HepG2 (cell line): ENCODE measurements at regions not wholly inside any gene's neighbourhood (a gene's known extent, or its start where the extent isn't known, plus 50 kb on each side); places are given as distances from the start of the nearest gene placed in this dataset.

Source experiments
- ATAC-seq: fragments of 200-7000 bp; cut with Tn5 transposase; 3 replicates; pipeline ENCODE4 v1.9.1; 2020; ENCODE audit warnings: mild to moderate bottlenecking, moderate library complexity
- BruUV-seq: library from RNA; stranded (reverse); fragments of 400-500 nt; replicated peaks from 2 replicates; lab custom pipeline; 2021; lab: Mats Ljungman, UMichigan
- CTCF ChIA-PET: fragments of 300-600 bp; formaldehyde crosslinking; extraction: SDS; loops from one replicate; lab custom pipeline; 2021; ENCODE audit warnings: low total read pairs, inconsistent platforms, low intra/inter-chr PET ratio; lab: Yijun Ruan, JAX
- POLR2A ChIA-PET: fragments of 350-600 bp; sonication (Branson Sonifier 250); formaldehyde crosslinking; loops from one replicate; lab custom pipeline; 2020; ENCODE audit warnings: antibody characterized with exemption, inconsistent platforms; lab: Yijun Ruan, JAX
- DNase-seq: peaks from one replicate; pipeline ENCODE4 v3.0.0-alpha.2; 2015; ENCODE audit warnings: low spot score
- FAIRE-seq: peaks from 3 replicates; lab custom pipeline; 2011; peaks lifted over from hg19 to GRCh38; lab: Jason Lieb, UNC
- H2AFZ ChIP-seq: one replicate; pipeline ENCODE4 v1.6.1; 2011; ENCODE audit warnings: low read length, inconsistent platforms
- H3K27ac ChIP-seq: fragments of 300-600 bp; 3 replicates; pipeline ENCODE4 v1.8.0; 2011; ENCODE audit warnings: mixed run types, mild to moderate bottlenecking, mixed read lengths, low read length, inconsistent platforms; ENCODE audit not compliant: insufficient read depth; ENCODE audit errors: extremely low read length
- H3K27me3 ChIP-seq, 2 experiments: fragments of 200-600 bp in 1 of 2; 2 replicates in 1 of 2; 3 replicates in 1 of 2; pipeline versions ENCODE4 v1.6.0 to v1.8.0; 2011; ENCODE audit warnings: low read length in 2 of 2, mild to moderate bottlenecking in 2 of 2, moderate library complexity in 2 of 2, inconsistent platforms in 1 of 2; ENCODE audit not compliant: insufficient read depth in 2 of 2, control insufficient read depth in 1 of 2
- H3K36me3 ChIP-seq, 2 experiments: fragments of 200-600 bp in 1 of 2; replicated peaks in 1 of 2; 2 replicates in 1 of 2; 3 replicates in 1 of 2; pipeline versions ENCODE4 v1.5.1 to v1.8.0; 2011; ENCODE audit warnings: low read length in 2 of 2, inconsistent platforms in 1 of 2; ENCODE audit not compliant: insufficient read depth in 2 of 2, control insufficient read depth in 1 of 2
- H3K4me1 ChIP-seq: 2 replicates; pipeline ENCODE4 v1.5.1; 2012; ENCODE audit warnings: low read length, inconsistent platforms; ENCODE audit not compliant: insufficient read depth
- H3K4me2 ChIP-seq: 2 replicates; pipeline ENCODE4 v1.6.0; 2011; ENCODE audit warnings: low read depth, low read length, inconsistent platforms
- H3K4me3 ChIP-seq, 3 experiments: fragments of 200-600 bp in 1 of 3; sonication (generic), shearing (Covaris generic) in 1 of 3; replicated peaks in 1 of 3; 2 replicates each; pipeline ENCODE4 v1.5.1; 2011 to 2016; ENCODE audit warnings: low read length in 3 of 3, inconsistent platforms in 2 of 3, low read depth in 2 of 3, mild to moderate bottlenecking in 2 of 3, control low read depth in 1 of 3, mixed read lengths in 1 of 3; ENCODE audit not compliant: insufficient read depth in 1 of 3
- H3K79me2 ChIP-seq: one replicate; pipeline ENCODE4 v1.6.1; 2011; ENCODE audit warnings: low read length, inconsistent platforms; ENCODE audit not compliant: insufficient read depth
- H3K9ac ChIP-seq: 2 replicates; pipeline ENCODE4 v1.6.0; 2011; ENCODE audit warnings: mild to moderate bottlenecking, low read depth, low read length, inconsistent platforms; ENCODE audit not compliant: insufficient read depth
- H3K9me3 ChIP-seq: 2 replicates; pipeline ENCODE4 v1.5.1; 2012; ENCODE audit warnings: mild to moderate bottlenecking, low read length
- H4K20me1 ChIP-seq: 2 replicates; pipeline ENCODE4 v1.6.0; 2011; ENCODE audit warnings: inconsistent platforms, mild to moderate bottlenecking, low read length, moderate library complexity; ENCODE audit not compliant: insufficient read depth
- ARHGAP35 ChIP-seq: sonication (generic); formaldehyde crosslinking; IDR thresholded peaks from 2 replicates; pipeline ENCODE4 v1.9.0; 2022; ENCODE audit warnings: mild to moderate bottlenecking, inconsistent platforms, moderate library complexity, missing genetic modification reagents, borderline replicate concordance
- GPN1 ChIP-seq: sonication (generic); formaldehyde crosslinking; IDR thresholded peaks from 2 replicates; pipeline ENCODE4 v1.5.1; 2020; ENCODE audit warnings: missing genetic modification reagents, borderline replicate concordance
- NCOA2 ChIP-seq: sonication (generic); formaldehyde crosslinking; IDR thresholded peaks from 2 replicates; pipeline ENCODE4 v1.8.0; 2022; ENCODE audit warnings: inconsistent platforms
- SOX6 ChIP-seq, 2 experiments: fragments of 450-650 bp in 1 of 2; sonication (generic) in 1 of 2; formaldehyde crosslinking in 1 of 2; IDR thresholded peaks; 2 replicates each; pipeline versions ENCODE4 v1.4.0 to v1.6.1; 2017 to 2020; ENCODE audit warnings: antibody characterized with exemption in 1 of 2, mild to moderate bottlenecking in 1 of 2, missing genetic modification reagents in 1 of 2
- ZKSCAN1 ChIP-seq: fragments of 150-350 bp; IDR thresholded peaks from 2 replicates; pipeline ENCODE4 v1.6.1; 2014; ENCODE audit warnings: low read length
- ZNF205 ChIP-seq: IDR thresholded peaks from 2 replicates; pipeline ENCODE4 v1.6.1; 2018; ENCODE audit warnings: missing biosample characterization, missing genetic modification reagents
- ZNF296 ChIP-seq: sonication (generic); formaldehyde crosslinking; conservative IDR thresholded peaks from 2 replicates; pipeline ENCODE4 v1.5.0; 2020; ENCODE audit warnings: mild to moderate bottlenecking, missing genetic modification reagents
- ZNF30 ChIP-seq: sonication (generic); formaldehyde crosslinking; IDR thresholded peaks from 2 replicates; pipeline ENCODE4 v1.5.0; 2020; ENCODE audit warnings: mild to moderate bottlenecking, missing genetic modification reagents
- ZNF547 ChIP-seq: sonication (generic); formaldehyde crosslinking; IDR thresholded peaks from 2 replicates; pipeline ENCODE4 v1.5.1; 2020; ENCODE audit warnings: mild to moderate bottlenecking, missing genetic modification reagents
- ZNF652 ChIP-seq: IDR thresholded peaks from 2 replicates; pipeline ENCODE4 v1.6.1; 2016; ENCODE audit warnings: low read depth, borderline replicate concordance
- ZNF709 ChIP-seq: sonication (generic); formaldehyde crosslinking; IDR thresholded peaks from 2 replicates; pipeline ENCODE4 v1.5.0; 2020; ENCODE audit warnings: mild to moderate bottlenecking, missing genetic modification reagents
- WGBS: methylation state at CpG from one replicate; pipeline ENCODE4 v1.1.6; 2017; ENCODE audit warnings: low lambda C conversion rate; 5-methylcytosine and 5-hydroxymethylcytosine counted together
- in situ Hi-C: cut with HindIII; loops from 2 replicates; pipeline ENCODE4 v1.10.0; 2017; ENCODE audit warnings: low pct_unique_long_range_greater_than_20kb; ENCODE audit not compliant: extremely low pct_ligation_motif_present
- intact Hi-C: fragments of 100-400 bp; cut with micrococcal nuclease; formaldehyde crosslinking; loops from one replicate; pipeline ENCODE4 v1.10.0; 2022; ENCODE audit not compliant: unreplicated experiment
- TF ChIP-seq, protein P1 (sequence below): sonication (generic); formaldehyde crosslinking; IDR thresholded peaks from 2 replicates; pipeline ENCODE4 v1.5.1; 2020; ENCODE audit warnings: missing genetic modification reagents, mild to moderate bottlenecking, borderline replicate concordance
- TF ChIP-seq, protein P2 (sequence below): sonication (generic); formaldehyde crosslinking; IDR thresholded peaks from 2 replicates; pipeline ENCODE4 v1.8.0; 2022; ENCODE audit warnings: mild to moderate bottlenecking, missing genetic modification reagents, borderline replicate concordance
- TF ChIP-seq, protein P3 (sequence below): IDR thresholded peaks from 2 replicates; pipeline ENCODE4 v1.6.1; 2018; ENCODE audit warnings: missing genetic modification reagents, mild to moderate bottlenecking, missing compliant biosample characterization
- TF ChIP-seq, protein P4 (sequence below), 2 experiments: sonication (generic) in 1 of 2; formaldehyde crosslinking in 1 of 2; IDR thresholded peaks; 2 replicates each; pipeline versions ENCODE4 v1.4.0 to v1.6.1; 2018 to 2020; ENCODE audit warnings: missing genetic modification reagents in 2 of 2, borderline replicate concordance in 1 of 2, low read depth in 1 of 2, mild to moderate bottlenecking in 1 of 2, missing biosample characterization in 1 of 2

DNA sequence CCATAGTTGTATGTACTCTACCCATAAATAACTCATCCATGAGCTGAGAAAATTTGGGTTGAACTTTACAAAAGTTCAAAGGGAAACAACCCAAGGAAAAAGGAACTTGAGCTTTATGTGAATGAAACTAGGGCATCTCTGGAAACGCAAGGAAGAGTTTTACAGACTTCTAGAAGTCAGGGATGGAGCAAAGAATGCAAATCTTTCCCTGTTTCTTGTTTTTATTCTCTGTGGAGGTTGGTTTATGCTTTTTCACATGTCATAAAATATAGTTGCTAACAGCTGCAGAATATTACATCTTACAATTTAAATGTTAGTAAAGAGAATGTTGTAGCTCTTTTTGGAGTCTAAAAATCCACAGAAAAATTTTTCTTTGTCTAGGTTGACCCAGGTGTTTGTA lies 754.1 kb downstream of the PCDH7 start:
- BruUV-seq, result no TSS peak
- in situ Hi-C loops, result no loop called here
- no peak for ATAC-seq

More for the DNA sequence above, 754.1 kb downstream of the PCDH7 start:
- ChIA-PET POLR2A (no interaction called here), CTCF (no interaction called here)
- H3K4me1 ChIP-seq, result no peaks in the 10 kb centered on the region
- no peak overlapping the region for H3K9ac ChIP-seq
- H3K79me2 ChIP-seq, result no peaks in the 10 kb centered on the region
- no peak for TF ChIP-seq SOX6 (IDR thresholded peaks at IDR 0.05)
- TF ChIP-seq SOX6 (CRISPR knock-in tag; IDR thresholded peaks at IDR 0.05), result no peak
- TF ChIP-seq ZNF709 (CRISPR knock-in tag), result no peak
- no peak for TF ChIP-seq ARHGAP35 (CRISPR knock-in tag)
- no peak for TF ChIP-seq NCOA2 (CRISPR knock-in tag)
- TF ChIP-seq, protein P1, sequence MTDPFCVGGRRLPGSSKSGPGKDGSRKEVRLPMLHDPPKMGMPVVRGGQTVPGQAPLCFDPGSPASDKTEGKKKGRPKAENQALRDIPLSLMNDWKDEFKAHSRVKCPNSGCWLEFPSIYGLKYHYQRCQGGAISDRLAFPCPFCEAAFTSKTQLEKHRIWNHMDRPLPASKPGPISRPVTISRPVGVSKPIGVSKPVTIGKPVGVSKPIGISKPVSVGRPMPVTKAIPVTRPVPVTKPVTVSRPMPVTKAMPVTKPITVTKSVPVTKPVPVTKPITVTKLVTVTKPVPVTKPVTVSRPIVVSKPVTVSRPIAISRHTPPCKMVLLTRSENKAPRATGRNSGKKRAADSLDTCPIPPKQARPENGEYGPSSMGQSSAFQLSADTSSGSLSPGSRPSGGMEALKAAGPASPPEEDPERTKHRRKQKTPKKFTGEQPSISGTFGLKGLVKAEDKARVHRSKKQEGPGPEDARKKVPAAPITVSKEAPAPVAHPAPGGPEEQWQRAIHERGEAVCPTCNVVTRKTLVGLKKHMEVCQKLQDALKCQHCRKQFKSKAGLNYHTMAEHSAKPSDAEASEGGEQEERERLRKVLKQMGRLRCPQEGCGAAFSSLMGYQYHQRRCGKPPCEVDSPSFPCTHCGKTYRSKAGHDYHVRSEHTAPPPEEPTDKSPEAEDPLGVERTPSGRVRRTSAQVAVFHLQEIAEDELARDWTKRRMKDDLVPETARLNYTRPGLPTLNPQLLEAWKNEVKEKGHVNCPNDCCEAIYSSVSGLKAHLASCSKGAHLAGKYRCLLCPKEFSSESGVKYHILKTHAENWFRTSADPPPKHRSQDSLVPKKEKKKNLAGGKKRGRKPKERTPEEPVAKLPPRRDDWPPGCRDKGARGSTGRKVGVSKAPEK (CRISPR knock-in tag), result no peak
- no peak for TF ChIP-seq ZNF296 (CRISPR knock-in tag)
- TF ChIP-seq, protein P2, sequence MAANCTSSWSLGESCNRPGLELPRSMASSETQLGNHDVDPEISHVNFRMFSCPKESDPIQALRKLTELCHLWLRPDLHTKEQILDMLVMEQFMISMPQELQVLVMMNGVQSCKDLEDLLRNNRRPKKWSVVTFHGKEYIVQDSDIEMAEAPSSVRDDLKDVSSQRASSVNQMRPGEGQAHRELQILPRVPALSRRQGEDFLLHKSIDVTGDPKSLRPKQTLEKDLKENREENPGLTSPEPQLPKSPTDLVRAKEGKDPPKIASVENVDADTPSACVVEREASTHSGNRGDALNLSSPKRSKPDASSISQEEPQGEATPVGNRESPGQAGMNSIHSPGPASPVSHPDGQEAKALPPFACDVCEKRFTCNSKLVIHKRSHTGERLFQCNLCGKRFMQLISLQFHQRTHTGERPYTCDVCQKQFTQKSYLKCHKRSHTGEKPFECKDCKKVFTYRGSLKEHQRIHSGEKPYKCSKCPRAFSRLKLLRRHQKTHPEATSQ (CRISPR knock-in tag), result no peak
- TF ChIP-seq, protein P3, sequence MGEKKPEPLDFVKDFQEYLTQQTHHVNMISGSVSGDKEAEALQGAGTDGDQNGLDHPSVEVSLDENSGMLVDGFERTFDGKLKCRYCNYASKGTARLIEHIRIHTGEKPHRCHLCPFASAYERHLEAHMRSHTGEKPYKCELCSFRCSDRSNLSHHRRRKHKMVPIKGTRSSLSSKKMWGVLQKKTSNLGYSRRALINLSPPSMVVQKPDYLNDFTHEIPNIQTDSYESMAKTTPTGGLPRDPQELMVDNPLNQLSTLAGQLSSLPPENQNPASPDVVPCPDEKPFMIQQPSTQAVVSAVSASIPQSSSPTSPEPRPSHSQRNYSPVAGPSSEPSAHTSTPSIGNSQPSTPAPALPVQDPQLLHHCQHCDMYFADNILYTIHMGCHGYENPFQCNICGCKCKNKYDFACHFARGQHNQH (CRISPR knock-in tag), result no peak
- TF ChIP-seq ZKSCAN1, result no peak
- TF ChIP-seq, protein P4, sequence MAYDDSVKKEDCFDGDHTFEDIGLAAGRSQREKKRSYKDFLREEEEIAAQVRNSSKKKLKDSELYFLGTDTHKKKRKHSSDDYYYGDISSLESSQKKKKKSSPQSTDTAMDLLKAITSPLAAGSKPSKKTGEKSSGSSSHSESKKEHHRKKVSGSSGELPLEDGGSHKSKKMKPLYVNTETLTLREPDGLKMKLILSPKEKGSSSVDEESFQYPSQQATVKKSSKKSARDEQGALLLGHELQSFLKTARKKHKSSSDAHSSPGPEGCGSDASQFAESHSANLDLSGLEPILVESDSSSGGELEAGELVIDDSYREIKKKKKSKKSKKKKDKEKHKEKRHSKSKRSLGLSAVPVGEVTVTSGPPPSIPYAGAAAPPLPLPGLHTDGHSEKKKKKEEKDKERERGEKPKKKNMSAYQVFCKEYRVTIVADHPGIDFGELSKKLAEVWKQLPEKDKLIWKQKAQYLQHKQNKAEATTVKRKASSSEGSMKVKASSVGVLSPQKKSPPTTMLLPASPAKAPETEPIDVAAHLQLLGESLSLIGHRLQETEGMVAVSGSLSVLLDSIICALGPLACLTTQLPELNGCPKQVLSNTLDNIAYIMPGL (CRISPR knock-in tag; IDR thresholded peaks at IDR 0.05; ENCODE audit: borderline replicate concordance in 1 of 2, low read depth in 1 of 2), result no peak
- no peak for TF ChIP-seq ZNF30 (CRISPR knock-in tag)
- TF ChIP-seq ZNF652 (CRISPR knock-in tag), result no peak
- no peak for TF ChIP-seq ZNF547 (CRISPR knock-in tag)
- TF ChIP-seq ZNF205 (CRISPR knock-in tag), result no peak
- TF ChIP-seq GPN1, result no peak
- H3K9me3 ChIP-seq, result peaks cover 74% of the 10 kb centered on the region
- H3K4me3 ChIP-seq, result no peak overlapping the region
- FAIRE-seq (no peak), DNase-seq (no peak)
- H3K4me2 ChIP-seq, result no peak overlapping the region
- H3K36me3 ChIP-seq, result no peaks in the 10 kb centered on the region
- H2AFZ ChIP-seq, result no peak overlapping the region
- H3K27me3 ChIP-seq, result no peaks in the 10 kb centered on the region
- H3K27ac ChIP-seq, result no peak overlapping the region
- intact Hi-C loops, result no loop called here
- 3% methylated on average over 1 of the region's 1 CpG for WGBS
- no peaks in the 10 kb centered on the region for H4K20me1 ChIP-seq
